H54 (cell line): ENCODE measurements at regions not wholly inside any gene's neighbourhood (a gene's known extent, or its start where the extent isn't known, plus 50 kb on each side); places are given as distances from the start of the nearest gene placed in this dataset.

Experiments used
- DNase-seq: peaks from one replicate; pipeline ENCODE4 v3.0.0; 2011; ENCODE audit warnings: low spot score, mixed read lengths; ENCODE audit not compliant: insufficient read length
- FAIRE-seq: peaks from 3 replicates; lab custom pipeline; 2011; peaks lifted over from hg19 to GRCh38; lab: Jason Lieb, UNC
- POLR2A ChIP-seq: IDR thresholded peaks from 2 replicates; pipeline ENCODE4 v1.6.1; 2011; ENCODE audit warnings: low read depth, mild to moderate bottlenecking, low read length

DNA sequence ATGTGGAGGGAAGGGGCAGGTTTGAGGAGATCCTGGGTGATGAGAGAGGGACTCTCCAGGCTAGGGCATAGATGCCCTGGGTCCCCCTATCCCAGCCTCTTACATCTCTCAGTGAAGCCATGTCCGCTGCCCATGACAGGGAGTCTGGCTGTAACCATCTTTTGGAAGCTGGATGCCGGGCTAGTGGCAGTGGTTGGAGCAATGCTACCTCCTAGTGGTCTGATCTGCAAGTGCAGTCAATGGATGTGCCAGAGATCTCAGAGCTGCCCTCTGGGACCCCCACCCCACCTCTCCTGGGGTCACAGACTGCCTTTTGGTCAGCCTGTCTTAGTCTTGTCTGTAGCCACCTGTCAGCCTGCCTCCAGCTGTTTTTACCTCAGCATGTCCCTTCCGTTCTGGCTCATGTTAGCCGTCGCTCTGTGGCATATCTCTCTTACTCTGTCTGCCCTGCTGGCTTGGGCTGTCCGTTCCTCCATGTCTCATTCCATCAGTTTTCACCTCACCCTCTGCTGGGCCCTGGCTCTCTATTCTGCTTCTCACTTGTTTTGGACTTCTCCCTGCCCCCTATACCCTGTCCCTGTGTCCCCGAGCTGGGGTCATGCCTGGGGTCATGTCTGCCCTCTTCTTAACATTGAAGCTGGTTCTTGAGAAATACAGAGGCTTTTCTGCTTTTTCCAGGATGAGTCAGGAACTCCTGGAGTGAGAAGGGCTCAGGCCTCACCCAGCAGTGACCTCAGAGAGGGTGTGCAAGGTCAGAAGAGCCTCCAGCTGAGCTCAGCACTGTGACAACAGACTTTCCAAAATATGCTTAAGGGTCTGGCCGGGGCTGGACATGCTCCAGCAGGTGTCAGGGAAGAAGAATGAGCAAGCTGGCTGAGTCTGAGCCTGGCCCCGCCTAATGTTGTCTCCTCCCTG lies 52.0 kb upstream of the THY1 start:
- FAIRE-seq (peak; percentile 58), DNase-seq (peak; percentile 76)
- TF ChIP-seq POLR2A: no peak

DNA sequence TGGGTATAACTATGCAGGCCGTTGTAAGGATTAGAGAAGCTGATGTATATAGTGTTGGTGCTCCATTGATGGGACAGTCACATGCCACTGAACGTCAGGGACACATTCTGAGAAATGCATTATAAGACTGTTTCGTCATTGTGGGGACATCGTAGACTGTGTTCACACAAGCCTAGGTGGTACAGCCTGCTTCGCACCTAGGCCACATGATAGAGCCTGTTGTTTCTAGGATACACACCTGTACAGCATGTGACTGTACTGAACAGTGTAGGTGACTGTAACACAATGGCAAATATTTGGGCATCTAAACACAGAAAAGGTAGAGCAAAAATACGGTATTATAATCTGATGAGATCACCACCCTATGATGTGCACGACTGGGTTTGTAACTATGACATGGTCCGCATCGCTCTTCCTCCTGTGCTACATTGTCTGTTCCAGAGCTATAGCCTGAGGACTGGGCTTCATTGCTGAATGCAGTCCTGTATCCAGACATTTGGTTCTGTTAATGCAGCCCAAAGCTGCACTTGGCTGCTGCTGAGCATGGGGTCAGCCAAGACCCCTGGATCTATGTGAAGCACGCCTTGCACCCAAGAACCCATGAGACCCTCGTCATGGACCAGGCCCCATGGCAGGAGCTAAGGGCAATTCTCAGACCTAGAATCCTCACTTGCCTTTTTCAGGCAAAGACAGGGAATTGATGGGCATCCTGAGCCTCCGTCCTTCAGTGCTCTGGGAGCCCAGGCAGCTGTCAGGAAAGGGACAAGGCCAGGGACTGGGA lies 51.1 kb upstream of the THY1 start:
- no peak for TF ChIP-seq POLR2A
- FAIRE-seq: no peak
- DNase-seq: no peak

DNA sequence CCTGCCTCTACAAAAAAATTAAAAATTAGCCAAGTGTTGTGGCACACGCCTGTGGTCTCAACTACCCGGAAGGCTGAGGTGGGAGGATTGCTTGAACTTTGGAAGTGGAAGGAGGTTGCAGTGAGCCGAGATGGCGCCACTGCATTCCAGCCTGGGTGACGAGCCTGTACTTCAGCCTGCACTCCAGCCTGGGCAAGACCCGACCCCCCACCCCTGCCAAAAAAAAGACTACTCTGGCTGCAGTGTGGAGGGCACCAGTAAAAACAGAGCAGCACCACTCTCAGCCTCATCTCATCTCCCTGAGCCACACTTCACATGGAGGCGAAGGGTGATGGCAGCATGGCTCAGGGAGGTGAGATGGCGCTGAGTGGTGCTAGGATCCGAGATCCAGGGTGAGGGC lies 50.3 kb upstream of the THY1 start:
- DNase-seq (no peak), FAIRE-seq (no peak)
- TF ChIP-seq POLR2A: no peak

DNA sequence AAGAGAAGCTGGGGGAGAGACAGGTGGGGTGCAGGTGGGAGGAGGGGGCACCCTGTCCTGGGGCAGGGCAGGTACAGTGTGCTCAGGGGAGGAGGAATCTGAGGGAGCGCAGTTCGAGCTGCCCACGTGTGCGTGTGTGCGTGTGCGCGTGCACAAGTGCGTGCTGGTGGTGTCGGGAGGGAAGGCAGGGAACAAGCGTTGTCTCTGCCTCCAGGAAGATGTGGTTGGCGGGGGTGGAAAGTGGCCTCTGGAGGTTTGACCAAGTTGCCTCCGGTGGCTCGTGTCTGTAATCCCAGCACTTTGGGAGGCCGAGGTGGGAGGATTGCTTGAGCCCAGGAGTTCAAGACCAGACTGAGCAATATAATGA lies 49.9 kb upstream of the THY1 start:
- TF ChIP-seq POLR2A: no peak
- FAIRE-seq: no peak

More for the DNA sequence above, 49.9 kb upstream of the THY1 start:
- DNase-seq: no peak
